Smooth muscle cell (in vitro differentiated cells): ENCODE measurements at regions not wholly inside any gene's neighbourhood (a gene's known extent, or its start where the extent isn't known, plus 50 kb on each side); places are given as distances from the start of the nearest gene placed in this dataset.

Experiments
- DNase-seq: peaks from one replicate; lab custom pipeline; 2025; ENCODE audit not compliant: unreplicated experiment; lab: John Stamatoyannopoulos, UW
- H2AFZ ChIP-seq: fragments of 200-600 bp; sonication (generic); 2 replicates; pipeline ENCODE4 v1.6.0; 2016; ENCODE audit warnings: antibody characterized with exemption, low read depth, mild to moderate bottlenecking
- H3F3A ChIP-seq: fragments of 200-600 bp; sonication (generic); 2 replicates; pipeline ENCODE4 v1.6.0; 2017; ENCODE audit warnings: antibody characterized with exemption, low read depth
- H3K27ac ChIP-seq: fragments of 200-600 bp; sonication (generic); 2 replicates; pipeline ENCODE4 v1.5.1; 2016; ENCODE audit warnings: low read depth, mild to moderate bottlenecking
- H3K27me3 ChIP-seq: fragments of 200-600 bp; sonication (generic); 2 replicates; pipeline ENCODE4 v1.6.1; 2016; ENCODE audit warnings: low read depth, mild to moderate bottlenecking
- H3K36me3 ChIP-seq: fragments of 200-600 bp; sonication (generic); 2 replicates; pipeline ENCODE4 v1.5.1; 2016; ENCODE audit warnings: low read depth
- H3K4me1 ChIP-seq: fragments of 200-600 bp; sonication (generic); 2 replicates; pipeline ENCODE4 v1.5.1; 2016; ENCODE audit warnings: low read depth
- H3K4me2 ChIP-seq: fragments of 200-600 bp; sonication (generic); 2 replicates; pipeline ENCODE4 v1.6.0; 2016; ENCODE audit warnings: mild to moderate bottlenecking
- H3K4me3 ChIP-seq: fragments of 200-600 bp; sonication (generic); 2 replicates; pipeline ENCODE4 v1.5.1; 2016; ENCODE audit warnings: mild to moderate bottlenecking
- H3K79me2 ChIP-seq: fragments of 200-600 bp; sonication (generic); 2 replicates; pipeline ENCODE4 v1.6.0; 2016; ENCODE audit warnings: low read depth, mild to moderate bottlenecking
- H3K9ac ChIP-seq: fragments of 200-600 bp; sonication (generic); 2 replicates; pipeline ENCODE4 v1.6.0; 2016; ENCODE audit warnings: low read depth
- H3K9me3 ChIP-seq: fragments of 200-600 bp; sonication (generic); replicated peaks from 2 replicates; pipeline ENCODE4 v1.5.1; 2016; ENCODE audit warnings: low read depth
- H4K20me1 ChIP-seq: fragments of 200-600 bp; sonication (generic); 2 replicates; pipeline ENCODE4 v1.6.0; 2016; ENCODE audit warnings: low read depth
- WGBS: methylation state at CpG from one replicate; pipeline ENCODE4 v1.1.7; 2016; ENCODE audit warnings: low lambda C conversion rate; 5-methylcytosine and 5-hydroxymethylcytosine counted together
- TF ChIP-seq, protein P1 (sequence below): fragments of 200-600 bp; sonication (generic); IDR thresholded peaks from 2 replicates; pipeline ENCODE4 v1.5.1; 2017; ENCODE audit warnings: borderline replicate concordance, mild to moderate bottlenecking, antibody characterized with exemption; ENCODE audit not compliant: insufficient read depth, poor library complexity, severe bottlenecking

DNA sequence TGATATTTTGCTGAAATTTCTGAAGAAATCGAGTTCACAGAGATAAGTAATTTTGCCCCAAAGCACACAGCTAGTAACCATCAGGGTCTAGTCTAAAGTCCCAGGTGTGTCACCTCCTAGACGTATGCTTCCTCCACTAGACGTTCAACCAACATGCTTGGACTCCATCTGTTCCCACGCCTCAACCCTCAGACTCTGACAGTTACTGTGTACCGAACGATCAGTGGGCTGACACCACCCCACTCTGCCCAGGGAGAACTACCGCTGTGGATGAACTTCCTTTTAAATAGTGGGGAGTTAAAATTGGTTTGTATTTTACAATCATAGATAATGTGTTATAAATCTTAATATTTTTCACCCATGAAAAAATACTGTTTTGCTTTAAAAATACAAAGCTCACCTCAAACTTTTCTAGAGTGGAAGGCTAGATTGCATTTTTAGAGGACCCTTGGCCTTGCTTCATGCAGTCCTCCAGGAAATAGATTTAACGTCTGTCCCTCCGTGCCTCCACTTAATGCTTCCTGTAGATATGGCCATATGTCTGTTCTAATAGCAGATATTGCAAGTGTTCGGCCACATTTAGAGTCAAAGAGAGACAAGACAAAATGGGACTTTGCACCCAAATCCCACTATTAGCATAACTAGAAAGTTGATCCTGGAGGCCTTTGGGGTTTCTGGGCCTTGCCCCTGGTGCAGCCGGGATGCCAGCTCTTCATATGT, 91.4 kb upstream of the ZPBP start:
- Histone ChIP-seq H3K4me3 (no peak overlapping the region), H3K9me3 (no peaks in the 10 kb centered on the region), H3K4me1 (no peaks in the 10 kb centered on the region), H3K27me3 (peaks cover 1% of the 10 kb centered on the region), H3K79me2 (no peaks in the 10 kb centered on the region), H3K27ac (no peak overlapping the region), H4K20me1 (no peaks in the 10 kb centered on the region), H3K4me2 (no peak overlapping the region), H3K9ac (no peak overlapping the region), H2AFZ (no peak overlapping the region), H3F3A (no peaks in the 10 kb centered on the region), H3K36me3 (no peaks in the 10 kb centered on the region)
- DNase-seq = no peak
- WGBS = 77% methylated on average over 11 of the region's 11 CpGs
- TF ChIP-seq, protein P1, sequence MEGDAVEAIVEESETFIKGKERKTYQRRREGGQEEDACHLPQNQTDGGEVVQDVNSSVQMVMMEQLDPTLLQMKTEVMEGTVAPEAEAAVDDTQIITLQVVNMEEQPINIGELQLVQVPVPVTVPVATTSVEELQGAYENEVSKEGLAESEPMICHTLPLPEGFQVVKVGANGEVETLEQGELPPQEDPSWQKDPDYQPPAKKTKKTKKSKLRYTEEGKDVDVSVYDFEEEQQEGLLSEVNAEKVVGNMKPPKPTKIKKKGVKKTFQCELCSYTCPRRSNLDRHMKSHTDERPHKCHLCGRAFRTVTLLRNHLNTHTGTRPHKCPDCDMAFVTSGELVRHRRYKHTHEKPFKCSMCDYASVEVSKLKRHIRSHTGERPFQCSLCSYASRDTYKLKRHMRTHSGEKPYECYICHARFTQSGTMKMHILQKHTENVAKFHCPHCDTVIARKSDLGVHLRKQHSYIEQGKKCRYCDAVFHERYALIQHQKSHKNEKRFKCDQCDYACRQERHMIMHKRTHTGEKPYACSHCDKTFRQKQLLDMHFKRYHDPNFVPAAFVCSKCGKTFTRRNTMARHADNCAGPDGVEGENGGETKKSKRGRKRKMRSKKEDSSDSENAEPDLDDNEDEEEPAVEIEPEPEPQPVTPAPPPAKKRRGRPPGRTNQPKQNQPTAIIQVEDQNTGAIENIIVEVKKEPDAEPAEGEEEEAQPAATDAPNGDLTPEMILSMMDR = no peak

DNA sequence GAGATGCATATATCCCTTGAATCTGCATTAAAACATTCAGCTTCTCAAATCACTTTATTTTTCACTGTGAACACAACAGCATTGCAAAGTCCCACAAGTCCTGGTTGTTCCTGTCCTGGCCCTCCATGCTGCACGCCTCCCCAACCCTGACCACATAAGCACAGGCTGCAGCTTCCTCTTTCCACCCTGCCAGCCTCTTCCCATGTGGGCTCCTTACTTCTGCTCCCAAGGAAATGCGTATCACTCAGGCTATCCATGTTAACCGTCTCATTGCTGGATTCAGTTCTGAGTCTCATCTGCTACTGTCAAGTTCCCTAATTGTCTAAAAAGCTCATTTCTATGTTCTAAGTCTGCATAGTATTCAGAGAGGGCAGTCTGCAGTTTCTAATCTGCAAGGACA, 89.7 kb upstream of the ZPBP start:
- Histone ChIP-seq H3F3A (no peaks in the 10 kb centered on the region), H3K27ac (no peak overlapping the region), H4K20me1 (no peaks in the 10 kb centered on the region), H3K4me2 (no peak overlapping the region), H3K4me1 (no peaks in the 10 kb centered on the region), H3K4me3 (no peak overlapping the region), H3K36me3 (no peaks in the 10 kb centered on the region), H3K27me3 (peaks cover 5% of the 10 kb centered on the region), H2AFZ (no peak overlapping the region), H3K9me3 (no peaks in the 10 kb centered on the region), H3K9ac (no peak overlapping the region), H3K79me2 (no peaks in the 10 kb centered on the region)
- WGBS = 54% methylated on average over 3 of the region's 3 CpGs
- TF ChIP-seq, protein P1 = no peak
- DNase-seq = no peak

DNA sequence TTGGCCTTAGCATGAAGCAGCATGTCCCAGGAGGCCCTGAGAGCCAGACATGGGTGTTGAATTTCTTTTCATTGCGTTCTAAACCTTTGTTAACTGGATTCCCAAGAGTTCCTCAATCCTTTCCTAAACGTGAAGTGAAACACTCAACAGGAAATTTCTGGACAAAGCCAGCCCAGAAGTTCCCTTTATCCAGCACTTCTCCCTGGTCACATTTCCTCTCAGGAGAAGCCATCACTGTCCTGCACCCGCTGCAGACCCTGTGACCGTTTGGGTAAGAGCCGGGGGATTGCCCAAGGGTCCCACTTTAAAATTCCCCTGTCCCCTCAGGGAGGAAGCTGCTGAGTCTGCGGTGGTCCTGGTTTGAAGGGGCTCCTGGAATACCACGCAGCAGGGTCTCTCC, 88.0 kb upstream of the ZPBP start:
- H3K9ac ChIP-seq = no peak overlapping the region
- H3K4me3 ChIP-seq = no peak overlapping the region
- peaks cover 5% of the 10 kb centered on the region for H3K27me3 ChIP-seq
- TF ChIP-seq, protein P1 = no peak
- no peaks in the 10 kb centered on the region for H3F3A ChIP-seq
- H3K27ac ChIP-seq = no peak overlapping the region
- H3K4me1 ChIP-seq = no peaks in the 10 kb centered on the region
- no peaks in the 10 kb centered on the region for H4K20me1 ChIP-seq
- no peak overlapping the region for H3K4me2 ChIP-seq
- no peaks in the 10 kb centered on the region for H3K79me2 ChIP-seq
- H3K9me3 ChIP-seq = no peaks in the 10 kb centered on the region
- no peak for DNase-seq
- no peaks in the 10 kb centered on the region for H3K36me3 ChIP-seq
- no peak overlapping the region for H2AFZ ChIP-seq
- WGBS = 89% methylated on average over 7 of the region's 7 CpGs

DNA sequence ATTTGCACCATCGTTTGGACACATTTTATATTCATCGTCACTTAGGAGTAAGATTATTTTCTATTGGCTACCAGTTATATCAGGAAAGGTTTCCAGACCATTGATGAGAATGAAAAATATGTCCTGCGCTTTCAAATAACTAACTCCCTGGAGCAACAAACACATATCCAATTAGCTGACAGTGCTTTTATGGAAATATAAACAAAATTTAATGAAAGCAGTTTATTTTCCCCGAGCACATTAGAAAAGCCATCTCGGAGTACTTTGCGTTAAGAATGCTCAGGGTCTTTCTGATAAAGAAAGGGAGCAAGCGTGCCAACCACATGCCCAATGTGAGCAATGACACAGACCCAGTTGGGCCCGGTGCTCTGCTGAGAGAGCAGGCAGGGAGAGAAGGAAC, 85.1 kb upstream of the ZPBP start:
- Histone ChIP-seq H3K79me2 (no peaks in the 10 kb centered on the region), H3K4me3 (no peak overlapping the region), H3K36me3 (no peaks in the 10 kb centered on the region), H3K4me2 (no peak overlapping the region), H3K4me1 (no peaks in the 10 kb centered on the region), H3K9me3 (no peaks in the 10 kb centered on the region), H3K9ac (no peak overlapping the region), H4K20me1 (no peaks in the 10 kb centered on the region), H3K27ac (no peak overlapping the region), H3F3A (no peaks in the 10 kb centered on the region), H3K27me3 (peaks cover 8% of the 10 kb centered on the region), H2AFZ (no peak overlapping the region)
- WGBS = 93% methylated on average over 8 of the region's 8 CpGs
- DNase-seq = no peak
- TF ChIP-seq, protein P1 = no peak
